ENCODE measurements at regions not wholly inside any gene's neighbourhood (a gene's known extent, or its start where the extent isn't known, plus 50 kb on each side); places are given as distances from the start of the nearest gene placed in this dataset.

DNA sequence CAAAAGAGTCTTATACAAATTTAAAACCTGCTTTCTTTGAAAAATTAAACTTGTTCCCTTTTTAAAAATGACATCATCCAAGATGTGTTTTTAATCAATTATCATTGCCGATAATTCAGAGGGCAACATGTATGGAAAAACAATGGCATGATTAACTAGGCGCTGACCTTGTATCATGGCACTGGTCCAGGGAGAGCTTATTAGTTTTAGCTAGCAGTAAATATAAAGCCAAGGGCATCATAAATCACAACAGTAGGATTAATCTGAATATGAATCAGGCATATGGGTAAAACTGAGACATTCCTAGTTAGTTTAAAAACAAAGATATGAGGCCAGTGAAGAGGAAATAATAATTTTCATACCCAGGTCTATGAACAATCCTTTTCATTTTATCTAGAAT, 374.0 kb downstream of the HDGFL1 start:
- no peaks in the 10 kb centered on the region for H3K9me2 ChIP-seq (ENCODE audit: low read depth, low read length)
- H3K4me1 ChIP-seq (ENCODE audit: insufficient read depth, low read length, severe bottlenecking): no peaks in the 10 kb centered on the region
- no peaks in the 10 kb centered on the region for H3K36me3 ChIP-seq (ENCODE audit: insufficient read depth, low read length)
- H4K20me1 ChIP-seq (ENCODE audit: insufficient read depth, low read length): no peaks in the 10 kb centered on the region
- H3F3A ChIP-seq (ENCODE audit: insufficient read depth, low read length): no peaks in the 10 kb centered on the region
- no peak overlapping the region for H2AFZ ChIP-seq (ENCODE audit: low read length)
- no peak overlapping the region for H3K4me3 ChIP-seq (ENCODE audit: low read depth, low read length, poor library complexity, severe bottlenecking)
- H3K27ac ChIP-seq (ENCODE audit: low read depth, low read length, poor library complexity, severe bottlenecking): no peak overlapping the region
- H3K4me2 ChIP-seq (ENCODE audit: low read length): no peak overlapping the region
- H3K9me3 ChIP-seq (ENCODE audit: low read length): no peaks in the 10 kb centered on the region
- TF ChIP-seq EZH2 (IDR thresholded peaks at IDR 0.05; ENCODE audit: borderline replicate concordance, low read length): no peak
- TF ChIP-seq, protein P1, sequence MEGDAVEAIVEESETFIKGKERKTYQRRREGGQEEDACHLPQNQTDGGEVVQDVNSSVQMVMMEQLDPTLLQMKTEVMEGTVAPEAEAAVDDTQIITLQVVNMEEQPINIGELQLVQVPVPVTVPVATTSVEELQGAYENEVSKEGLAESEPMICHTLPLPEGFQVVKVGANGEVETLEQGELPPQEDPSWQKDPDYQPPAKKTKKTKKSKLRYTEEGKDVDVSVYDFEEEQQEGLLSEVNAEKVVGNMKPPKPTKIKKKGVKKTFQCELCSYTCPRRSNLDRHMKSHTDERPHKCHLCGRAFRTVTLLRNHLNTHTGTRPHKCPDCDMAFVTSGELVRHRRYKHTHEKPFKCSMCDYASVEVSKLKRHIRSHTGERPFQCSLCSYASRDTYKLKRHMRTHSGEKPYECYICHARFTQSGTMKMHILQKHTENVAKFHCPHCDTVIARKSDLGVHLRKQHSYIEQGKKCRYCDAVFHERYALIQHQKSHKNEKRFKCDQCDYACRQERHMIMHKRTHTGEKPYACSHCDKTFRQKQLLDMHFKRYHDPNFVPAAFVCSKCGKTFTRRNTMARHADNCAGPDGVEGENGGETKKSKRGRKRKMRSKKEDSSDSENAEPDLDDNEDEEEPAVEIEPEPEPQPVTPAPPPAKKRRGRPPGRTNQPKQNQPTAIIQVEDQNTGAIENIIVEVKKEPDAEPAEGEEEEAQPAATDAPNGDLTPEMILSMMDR (IDR thresholded peaks at IDR 0.05; ENCODE audit: low read length): no peak
- no peaks in the 10 kb centered on the region for H3K79me2 ChIP-seq (ENCODE audit: insufficient read depth, low read length)
- H3K9ac ChIP-seq (ENCODE audit: low read length): no peak overlapping the region
- no peaks in the 10 kb centered on the region for H3K27me3 ChIP-seq (ENCODE audit: insufficient read depth, low read length)

DNA sequence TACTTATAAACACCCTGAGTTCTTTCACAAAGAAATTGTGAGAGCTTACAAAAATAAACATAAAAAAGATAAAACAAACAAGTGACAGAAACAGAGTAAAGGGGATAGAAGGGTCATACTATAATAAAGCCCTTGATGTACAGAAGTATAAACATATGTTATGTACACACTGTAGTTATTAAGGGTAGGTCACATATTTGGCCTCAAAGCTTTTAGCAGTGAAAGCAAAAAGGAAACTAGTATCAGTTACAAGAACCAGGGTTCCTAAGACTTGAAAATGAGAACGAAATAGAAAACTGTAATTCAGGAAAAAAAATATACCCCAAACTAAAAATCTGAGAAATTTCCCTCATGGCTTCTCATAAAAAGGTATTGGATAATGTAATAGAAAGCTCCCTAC, 380.6 kb downstream of the HDGFL1 start:
- Histone ChIP-seq H3K9me3 (ENCODE audit: low read length) (no peaks in the 10 kb centered on the region), H3K9me2 (ENCODE audit: low read depth, low read length) (no peaks in the 10 kb centered on the region), H3F3A (ENCODE audit: insufficient read depth, low read length) (no peaks in the 10 kb centered on the region), H3K4me3 (ENCODE audit: low read depth, low read length, poor library complexity, severe bottlenecking) (no peak overlapping the region), H3K9ac (ENCODE audit: low read length) (no peak overlapping the region), H3K79me2 (ENCODE audit: insufficient read depth, low read length) (no peaks in the 10 kb centered on the region), H3K36me3 (ENCODE audit: insufficient read depth, low read length) (no peaks in the 10 kb centered on the region), H3K27me3 (ENCODE audit: insufficient read depth, low read length) (no peaks in the 10 kb centered on the region), H4K20me1 (ENCODE audit: insufficient read depth, low read length) (no peaks in the 10 kb centered on the region), H3K4me1 (ENCODE audit: insufficient read depth, low read length, severe bottlenecking) (no peaks in the 10 kb centered on the region), H2AFZ (ENCODE audit: low read length) (no peak overlapping the region), H3K27ac (ENCODE audit: low read depth, low read length, poor library complexity, severe bottlenecking) (no peak overlapping the region), H3K4me2 (ENCODE audit: low read length) (no peak overlapping the region)
- TF ChIP-seq, protein P1 (IDR thresholded peaks at IDR 0.05; ENCODE audit: low read length): no peak
- no peak for TF ChIP-seq EZH2 (IDR thresholded peaks at IDR 0.05; ENCODE audit: borderline replicate concordance, low read length)

DNA sequence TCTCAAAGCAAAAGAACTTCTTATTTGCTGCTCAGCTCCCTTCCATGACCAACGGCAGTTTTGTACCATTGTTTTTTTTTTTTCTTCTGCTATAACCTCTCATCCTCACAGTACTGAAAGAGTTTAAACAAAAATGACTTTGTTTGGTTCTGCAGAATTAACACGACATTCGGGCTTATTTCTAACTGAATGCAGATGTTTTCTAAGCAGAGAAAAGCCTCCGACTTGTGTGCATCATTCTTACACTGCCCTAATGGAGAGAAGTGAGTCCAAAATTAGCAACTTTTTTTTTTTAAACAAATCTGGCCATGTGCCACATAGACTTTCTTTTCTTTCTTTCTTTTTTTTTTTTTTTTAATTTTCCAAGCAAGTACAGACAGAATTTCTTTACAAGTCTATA, 382.7 kb downstream of the HDGFL1 start:
- no peaks in the 10 kb centered on the region for H3K4me1 ChIP-seq (ENCODE audit: insufficient read depth, low read length, severe bottlenecking)
- no peak overlapping the region for H2AFZ ChIP-seq (ENCODE audit: low read length)
- H3K9ac ChIP-seq (ENCODE audit: low read length): no peak overlapping the region
- H3K4me2 ChIP-seq (ENCODE audit: low read length): no peak overlapping the region
- no peaks in the 10 kb centered on the region for H3F3A ChIP-seq (ENCODE audit: insufficient read depth, low read length)
- no peaks in the 10 kb centered on the region for H3K9me3 ChIP-seq (ENCODE audit: low read length)
- H3K36me3 ChIP-seq (ENCODE audit: insufficient read depth, low read length): no peaks in the 10 kb centered on the region
- no peaks in the 10 kb centered on the region for H3K9me2 ChIP-seq (ENCODE audit: low read depth, low read length)
- H3K27ac ChIP-seq (ENCODE audit: low read depth, low read length, poor library complexity, severe bottlenecking): no peak overlapping the region
- H3K4me3 ChIP-seq (ENCODE audit: low read depth, low read length, poor library complexity, severe bottlenecking): no peak overlapping the region
- TF ChIP-seq, protein P1 (IDR thresholded peaks at IDR 0.05; ENCODE audit: low read length): no peak
- no peak for TF ChIP-seq EZH2 (IDR thresholded peaks at IDR 0.05; ENCODE audit: borderline replicate concordance, low read length)
- H3K27me3 ChIP-seq (ENCODE audit: insufficient read depth, low read length): no peaks in the 10 kb centered on the region
- H3K79me2 ChIP-seq (ENCODE audit: insufficient read depth, low read length): no peaks in the 10 kb centered on the region
- no peaks in the 10 kb centered on the region for H4K20me1 ChIP-seq (ENCODE audit: insufficient read depth, low read length)

Data from OCI-LY1 (cell line).